IMR-90 (cell line): ENCODE measurements at regions not wholly inside any gene's neighbourhood (a gene's known extent, or its start where the extent isn't known, plus 50 kb on each side); places are given as distances from the start of the nearest gene placed in this dataset.

ENCODE experiments used
- ATAC-seq: fragments of 200-7000 bp; cut with Tn5 transposase; 2 replicates; pipeline ENCODE4 v1.9.1; 2020; ENCODE audit warnings: low read depth, mild to moderate bottlenecking, moderate library complexity
- BruUV-seq: library from RNA; stranded (reverse); fragments of 400-500 nt; replicated peaks from 2 replicates; lab custom pipeline; 2021; lab: Mats Ljungman, UMichigan
- CTCF ChIA-PET: fragments of 300-600 bp; formaldehyde crosslinking; extraction: SDS; loops from one replicate; lab custom pipeline; 2021; ENCODE audit warnings: antibody characterized with exemption; lab: Yijun Ruan, JAX
- POLR2A ChIA-PET: fragments of 300-600 bp; sonication (Branson Sonifier 250); formaldehyde crosslinking; loops from one replicate; lab custom pipeline; 2022; ENCODE audit warnings: antibody characterized with exemption; ENCODE audit not compliant: unreplicated experiment; lab: Charles Lee
- DNase-seq: peaks from one replicate; pipeline ENCODE4 v3.0.0; 2013
- H2AFZ ChIP-seq: replicated peaks from 2 replicates; pipeline ENCODE3; 2013; ENCODE audit warnings: low read length, mild to moderate bottlenecking; ENCODE audit not compliant: poor library complexity
- H2AK5ac ChIP-seq: 2 replicates; pipeline ENCODE4 v1.6.1; 2013; ENCODE audit warnings: low read depth, low read length, inconsistent platforms
- H2AK9ac ChIP-seq: replicated peaks from 2 replicates; pipeline ENCODE3; 2013; ENCODE audit warnings: mild to moderate bottlenecking, low read depth, low read length, moderate library complexity; ENCODE audit not compliant: poor library complexity
- H2BK120ac ChIP-seq: 2 replicates; pipeline ENCODE4 v1.6.1; 2013; ENCODE audit warnings: low read depth, low read length, inconsistent platforms
- H2BK15ac ChIP-seq: 3 replicates; pipeline ENCODE4 v1.6.1; 2013; ENCODE audit warnings: low read depth, low read length, inconsistent platforms
- H2BK20ac ChIP-seq: 2 replicates; pipeline ENCODE4 v1.6.1; 2013; ENCODE audit warnings: low read depth, mild to moderate bottlenecking, inconsistent platforms, low read length, moderate library complexity
- H2BK5ac ChIP-seq: 2 replicates; pipeline ENCODE4 v1.6.1; 2013; ENCODE audit warnings: mild to moderate bottlenecking, low read depth, low read length, inconsistent platforms; ENCODE audit not compliant: poor library complexity, severe bottlenecking
- H3K14ac ChIP-seq: replicated peaks from 2 replicates; pipeline ENCODE4 v1.6.1; 2013; ENCODE audit warnings: low read depth, low read length, inconsistent platforms
- H3K18ac ChIP-seq: 2 replicates; pipeline ENCODE4 v1.6.1; 2013; ENCODE audit warnings: low read depth, low read length, control low read depth
- H3K23ac ChIP-seq: 2 replicates; pipeline ENCODE4 v1.6.1; 2013; ENCODE audit warnings: low read depth, low read length, inconsistent platforms
- H3K27ac ChIP-seq: 2 replicates; pipeline ENCODE4 v1.5.1; 2013; ENCODE audit warnings: mild to moderate bottlenecking, control low read depth, low read length; ENCODE audit not compliant: insufficient read depth
- H3K27me3 ChIP-seq: 2 replicates; pipeline ENCODE4 v1.6.1; 2013; ENCODE audit warnings: low read length; ENCODE audit not compliant: control insufficient read depth, insufficient read depth
- H3K36me3 ChIP-seq: 2 replicates; pipeline ENCODE4 v1.6.1; 2013; ENCODE audit warnings: low read length, mixed read lengths; ENCODE audit not compliant: control insufficient read depth, insufficient read depth
- H3K4ac ChIP-seq: 2 replicates; pipeline ENCODE4 v1.6.1; 2013; ENCODE audit warnings: low read depth, low read length, inconsistent platforms
- H3K4me1 ChIP-seq: 2 replicates; pipeline ENCODE4 v1.6.1; 2013; ENCODE audit warnings: low read length, mixed read lengths; ENCODE audit not compliant: control insufficient read depth, insufficient read depth
- H3K4me2 ChIP-seq: 2 replicates; pipeline ENCODE4 v1.6.1; 2013; ENCODE audit warnings: low read depth, mild to moderate bottlenecking, control low read depth, low read length, moderate library complexity
- H3K4me3 ChIP-seq: 2 replicates; pipeline ENCODE4 v1.5.1; 2013; ENCODE audit warnings: low read depth, mild to moderate bottlenecking, control low read depth, low read length, moderate library complexity; ENCODE audit not compliant: insufficient read depth
- H3K56ac ChIP-seq: 2 replicates; pipeline ENCODE4 v1.6.1; 2013; ENCODE audit warnings: low read length, inconsistent platforms; ENCODE audit not compliant: insufficient read depth; ENCODE audit errors: extremely low read depth
- H3K79me1 ChIP-seq, 2 experiments: 2 replicates each; pipeline ENCODE4 v1.6.1; 2013; ENCODE audit warnings: low read length in 2 of 2, inconsistent platforms in 1 of 2, low read depth in 1 of 2
- H3K9ac ChIP-seq: 2 replicates; pipeline ENCODE4 v1.6.1; 2013; ENCODE audit warnings: low read depth, low read length, control low read depth
- H3K9me1 ChIP-seq: 2 replicates; pipeline ENCODE4 v1.6.1; 2013; ENCODE audit warnings: low read length, inconsistent platforms; ENCODE audit not compliant: insufficient read depth
- H3K9me3 ChIP-seq: 2 replicates; pipeline ENCODE4 v1.6.1; 2013; ENCODE audit warnings: low read length; ENCODE audit not compliant: control insufficient read depth, insufficient read depth
- H4K20me1 ChIP-seq: 2 replicates; pipeline ENCODE4 v1.6.1; 2013; ENCODE audit warnings: low read length, inconsistent platforms; ENCODE audit not compliant: insufficient read depth
- H4K5ac ChIP-seq: 2 replicates; pipeline ENCODE4 v1.6.1; 2013; ENCODE audit warnings: mild to moderate bottlenecking, low read depth, low read length, control low read depth
- H4K8ac ChIP-seq, 2 experiments: 2 replicates each; pipeline ENCODE4 v1.6.1; 2013; ENCODE audit warnings: low read depth in 2 of 2, low read length in 2 of 2, control low read depth in 1 of 2, inconsistent platforms in 1 of 2
- H4K91ac ChIP-seq: 2 replicates; pipeline ENCODE4 v1.6.1; 2013; ENCODE audit warnings: low read depth, low read length, inconsistent platforms; ENCODE audit not compliant: insufficient read depth
- BHLHE40 ChIP-seq: fragments of 150-350 bp; IDR thresholded peaks from 2 replicates; pipeline ENCODE4 v1.6.1; 2016; ENCODE audit warnings: mild to moderate bottlenecking, low read depth, low read length
- CEBPB ChIP-seq: IDR thresholded peaks from 2 replicates; pipeline ENCODE4 v1.6.1; 2012; ENCODE audit warnings: low read depth, low read length, improper control_type of control experiment
- CHD1 ChIP-seq: IDR thresholded peaks from 2 replicates; pipeline ENCODE4 v1.6.1; 2012; ENCODE audit warnings: low read depth, low read length, improper control_type of control experiment
- FOS ChIP-seq: fragments of 150-350 bp; IDR thresholded peaks from 2 replicates; pipeline ENCODE4 v1.6.1; 2016; ENCODE audit warnings: low read depth, low read length
- MAFK ChIP-seq: IDR thresholded peaks from 2 replicates; pipeline ENCODE4 v1.6.1; 2012; ENCODE audit warnings: low read depth, low read length, improper control_type of control experiment
- MAZ ChIP-seq: IDR thresholded peaks from 2 replicates; pipeline ENCODE4 v1.6.1; 2012; ENCODE audit warnings: low read depth, mild to moderate bottlenecking, low read length, improper control_type of control experiment, moderate library complexity, borderline replicate concordance
- MXI1 ChIP-seq: IDR thresholded peaks from 2 replicates; pipeline ENCODE4 v1.6.1; 2012; ENCODE audit warnings: low read depth, mild to moderate bottlenecking, low read length, moderate library complexity, borderline replicate concordance
- NFE2L2 ChIP-seq: fragments of 150-350 bp; IDR thresholded peaks from 2 replicates; pipeline ENCODE4 v1.6.1; 2016; ENCODE audit warnings: low read depth, mild to moderate bottlenecking, low read length
- POLR2A ChIP-seq: IDR thresholded peaks from 2 replicates; pipeline ENCODE4 v1.6.1; 2012; ENCODE audit warnings: mild to moderate bottlenecking, low read depth, low read length
- RAD21 ChIP-seq: IDR thresholded peaks from 2 replicates; pipeline ENCODE4 v1.6.1; 2012; ENCODE audit warnings: low read length, improper control_type of control experiment
- RCOR1 ChIP-seq: IDR thresholded peaks from 2 replicates; pipeline ENCODE4 v1.6.1; 2012; ENCODE audit warnings: mild to moderate bottlenecking, low read length, improper control_type of control experiment; ENCODE audit not compliant: insufficient replicate concordance
- RFX5 ChIP-seq: IDR thresholded peaks from 2 replicates; pipeline ENCODE4 v1.8.0; 2012; ENCODE audit warnings: low read depth, mild to moderate bottlenecking, low read length, moderate library complexity
- SMC3 ChIP-seq: fragments of 150-350 bp; IDR thresholded peaks from 2 replicates; pipeline ENCODE4 v1.6.1; 2016; ENCODE audit warnings: low read depth, mild to moderate bottlenecking, antibody characterized with exemption, low read length, moderate library complexity
- WGBS, 2 experiments: methylation state at CpG; one replicate each; pipeline versions ENCODE4 v1.1.5 to v1.1.7; 2013; ENCODE audit warnings: missing lambda C conversion rate in 2 of 2; ENCODE audit not compliant: insufficient read length in 1 of 2; ENCODE audit errors: extremely low coverage in 2 of 2; 5-methylcytosine and 5-hydroxymethylcytosine counted together
- dilution Hi-C: fragments of 300-500 bp; cut with HindIII; formaldehyde crosslinking; loops from one replicate; pipeline ENCODE4 v1.14.3; 2018; ENCODE audit warnings: low sequenced_read_pairs; ENCODE audit not compliant: unreplicated experiment
- in situ Hi-C: fragments of 300-500 bp; cut with MboI; formaldehyde crosslinking; loops from 3 replicates; pipeline ENCODE4 v1.14.3; 2019; ENCODE audit warnings: low sequenced_read_pairs, inconsistent platforms, mixed read lengths
- intact Hi-C: fragments of 100-400 bp; cut with micrococcal nuclease; formaldehyde crosslinking; loops from 2 replicates; pipeline ENCODE4 v1.10.0; 2022
- TF ChIP-seq, protein P1 (sequence below): fragments of 150-350 bp; IDR thresholded peaks from 2 replicates; pipeline ENCODE4 v1.6.1; 2017; ENCODE audit warnings: mild to moderate bottlenecking, antibody characterized with exemption, low read length, low read depth
- TF ChIP-seq, protein P2 (sequence below): conservative IDR thresholded peaks from 2 replicates; pipeline ENCODE4 v1.5.1; 2012; ENCODE audit warnings: mild to moderate bottlenecking, low read depth, low read length, improper control_type of control experiment
- TF ChIP-seq, protein P3 (sequence below): fragments of 150-350 bp; IDR thresholded peaks from 2 replicates; pipeline ENCODE4 v1.6.1; 2016; ENCODE audit warnings: low read depth, mild to moderate bottlenecking, low read length, moderate library complexity, borderline replicate concordance

DNA sequence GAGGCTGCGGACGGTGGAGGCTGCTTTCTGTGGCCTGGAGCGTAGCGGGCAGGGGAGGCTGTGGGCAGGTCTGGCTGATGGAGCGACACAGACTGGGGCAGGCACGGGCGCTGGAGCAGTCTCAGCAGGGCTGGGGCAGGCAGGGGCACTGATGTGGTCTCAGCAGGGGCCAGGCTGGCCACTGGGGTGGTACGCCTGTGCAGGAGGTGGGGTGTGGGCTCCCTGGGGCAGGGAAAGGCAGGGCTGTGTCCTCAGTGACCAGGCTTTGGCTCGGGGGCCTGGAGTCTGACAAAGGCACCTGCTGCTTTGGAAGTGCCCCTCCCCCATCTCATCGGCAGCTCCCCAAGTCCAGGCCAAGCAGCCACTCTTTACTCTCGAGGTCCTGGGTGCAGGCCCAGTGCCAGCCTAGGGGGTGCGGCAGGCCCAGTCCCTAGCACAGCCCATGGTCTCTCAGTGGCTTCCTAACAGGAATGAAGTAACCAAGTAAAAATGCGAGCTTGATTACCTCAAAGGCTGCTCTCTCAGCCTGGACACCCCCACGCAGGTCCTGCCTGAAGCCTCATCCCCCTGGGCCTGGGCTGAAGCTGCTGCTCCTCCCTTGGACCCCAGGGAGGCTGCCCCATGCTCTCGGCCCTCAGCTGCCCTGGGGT lies 55.5 kb downstream of the ADRA2C start:
- H2BK15ac ChIP-seq: no peak overlapping the region
- ATAC-seq (no peak), DNase-seq (no peak)
- TF ChIP-seq RFX5 (no peak), FOS (no peak), BHLHE40 (no peak), RCOR1 (no peak), POLR2A (no peak), MAZ (no peak), SMC3 (no peak), MXI1 (no peak), MAFK (no peak), CEBPB (no peak), NFE2L2 (no peak), RAD21 (no peak), CHD1 (no peak)
- TF ChIP-seq, protein P1, sequence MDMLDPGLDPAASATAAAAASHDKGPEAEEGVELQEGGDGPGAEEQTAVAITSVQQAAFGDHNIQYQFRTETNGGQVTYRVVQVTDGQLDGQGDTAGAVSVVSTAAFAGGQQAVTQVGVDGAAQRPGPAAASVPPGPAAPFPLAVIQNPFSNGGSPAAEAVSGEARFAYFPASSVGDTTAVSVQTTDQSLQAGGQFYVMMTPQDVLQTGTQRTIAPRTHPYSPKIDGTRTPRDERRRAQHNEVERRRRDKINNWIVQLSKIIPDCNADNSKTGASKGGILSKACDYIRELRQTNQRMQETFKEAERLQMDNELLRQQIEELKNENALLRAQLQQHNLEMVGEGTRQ: no peak
- TF ChIP-seq, protein P2, sequence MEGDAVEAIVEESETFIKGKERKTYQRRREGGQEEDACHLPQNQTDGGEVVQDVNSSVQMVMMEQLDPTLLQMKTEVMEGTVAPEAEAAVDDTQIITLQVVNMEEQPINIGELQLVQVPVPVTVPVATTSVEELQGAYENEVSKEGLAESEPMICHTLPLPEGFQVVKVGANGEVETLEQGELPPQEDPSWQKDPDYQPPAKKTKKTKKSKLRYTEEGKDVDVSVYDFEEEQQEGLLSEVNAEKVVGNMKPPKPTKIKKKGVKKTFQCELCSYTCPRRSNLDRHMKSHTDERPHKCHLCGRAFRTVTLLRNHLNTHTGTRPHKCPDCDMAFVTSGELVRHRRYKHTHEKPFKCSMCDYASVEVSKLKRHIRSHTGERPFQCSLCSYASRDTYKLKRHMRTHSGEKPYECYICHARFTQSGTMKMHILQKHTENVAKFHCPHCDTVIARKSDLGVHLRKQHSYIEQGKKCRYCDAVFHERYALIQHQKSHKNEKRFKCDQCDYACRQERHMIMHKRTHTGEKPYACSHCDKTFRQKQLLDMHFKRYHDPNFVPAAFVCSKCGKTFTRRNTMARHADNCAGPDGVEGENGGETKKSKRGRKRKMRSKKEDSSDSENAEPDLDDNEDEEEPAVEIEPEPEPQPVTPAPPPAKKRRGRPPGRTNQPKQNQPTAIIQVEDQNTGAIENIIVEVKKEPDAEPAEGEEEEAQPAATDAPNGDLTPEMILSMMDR: no peak
- TF ChIP-seq, protein P3, sequence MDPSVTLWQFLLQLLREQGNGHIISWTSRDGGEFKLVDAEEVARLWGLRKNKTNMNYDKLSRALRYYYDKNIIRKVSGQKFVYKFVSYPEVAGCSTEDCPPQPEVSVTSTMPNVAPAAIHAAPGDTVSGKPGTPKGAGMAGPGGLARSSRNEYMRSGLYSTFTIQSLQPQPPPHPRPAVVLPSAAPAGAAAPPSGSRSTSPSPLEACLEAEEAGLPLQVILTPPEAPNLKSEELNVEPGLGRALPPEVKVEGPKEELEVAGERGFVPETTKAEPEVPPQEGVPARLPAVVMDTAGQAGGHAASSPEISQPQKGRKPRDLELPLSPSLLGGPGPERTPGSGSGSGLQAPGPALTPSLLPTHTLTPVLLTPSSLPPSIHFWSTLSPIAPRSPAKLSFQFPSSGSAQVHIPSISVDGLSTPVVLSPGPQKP: no peak
- H2AK9ac ChIP-seq: peak overlapping the region; percentile 82
- no peaks in the 10 kb centered on the region for H3K79me1 ChIP-seq
- H2AFZ ChIP-seq: no peak overlapping the region
- no peaks in the 10 kb centered on the region for H3K9me1 ChIP-seq
- peaks cover 16% of the 10 kb centered on the region for H3K27me3 ChIP-seq
- H3K18ac ChIP-seq: no peak overlapping the region
- no peak overlapping the region for H3K9ac ChIP-seq
- dilution Hi-C loops (no loop called here), intact Hi-C loops (no loop called here), in situ Hi-C loops (no loop called here)
- no peak overlapping the region for H3K27ac ChIP-seq
- no peaks in the 10 kb centered on the region for H4K20me1 ChIP-seq
- H2BK120ac ChIP-seq: no peak overlapping the region
- no TSS peak for BruUV-seq
- POLR2A ChIA-PET: no interaction called here
- H4K8ac ChIP-seq: no peak overlapping the region
- no peak overlapping the region for H2BK5ac ChIP-seq
- H4K91ac ChIP-seq: no peak overlapping the region
- no peak overlapping the region for H2AK5ac ChIP-seq
- no peak overlapping the region for H3K56ac ChIP-seq
- no peaks in the 10 kb centered on the region for H3K9me3 ChIP-seq
- no peak overlapping the region for H3K23ac ChIP-seq
- no peak overlapping the region for H3K14ac ChIP-seq
- CTCF ChIA-PET: no interaction called here
- no peak overlapping the region for H3K4ac ChIP-seq
- no peak overlapping the region for H4K5ac ChIP-seq
- 25% methylated on average over 5 of the region's 15 CpGs; no CpG with 5 or more reads in 1 of the 2 experiments for WGBS, 2 experiments
- no peak overlapping the region for H3K4me2 ChIP-seq
- H2BK20ac ChIP-seq: no peak overlapping the region
- no peaks in the 10 kb centered on the region for H3K36me3 ChIP-seq
- H3K4me3 ChIP-seq: no peak overlapping the region
- no peaks in the 10 kb centered on the region for H3K4me1 ChIP-seq
